ENCODE measurements at regions not wholly inside any gene's neighbourhood (a gene's known extent, or its start where the extent isn't known, plus 50 kb on each side); places are given as distances from the start of the nearest gene placed in this dataset.

- Histone ChIP-seq H3K4me1 (ENCODE audit: control insufficient read depth, extremely low read depth, insufficient read depth, low read length) (no peaks in the 10 kb centered on the region), H3K4me2 (ENCODE audit: insufficient read depth, low read length) (no peak overlapping the region), H3K27ac (ENCODE audit: insufficient read depth, low read depth, low read length) (no peak overlapping the region), H4K20me1 (replicated peaks; ENCODE audit: control insufficient read depth, extremely low read depth, insufficient read depth, low read length) (no peaks in the 10 kb centered on the region), H3K9me3 (replicated peaks; ENCODE audit: control insufficient read depth, insufficient read depth, low read length) (no peaks in the 10 kb centered on the region), H3K9me1 (replicated peaks; ENCODE audit: control insufficient read depth, extremely low read depth, insufficient read depth, low read length) (no peaks in the 10 kb centered on the region), H3K79me2 (ENCODE audit: control insufficient read depth, insufficient read depth, low read length) (no peaks in the 10 kb centered on the region), H3K9ac (replicated peaks; ENCODE audit: extremely low read depth, insufficient read depth, low read length) (no peak overlapping the region), H3K4me3 (replicated peaks in 1 of 3; ENCODE audit: insufficient read depth in 1 of 3, low read depth in 1 of 3, low read length in 3 of 3) (no peak overlapping the region), H3K36me3 (ENCODE audit: control insufficient read depth in 2 of 2, extremely low read depth in 1 of 2, insufficient read depth in 2 of 2, low read length in 2 of 2) (no peaks in the 10 kb centered on the region), H3K27me3 (ENCODE audit: control insufficient read depth in 2 of 2, insufficient read depth in 2 of 2, low read length in 2 of 2) (no peaks in the 10 kb centered on the region), H2AFZ (ENCODE audit: low read depth, low read length) (peak overlapping the region; percentile 52)
- ChIA-PET POLR2A (no interaction called here), CTCF (interaction anchor here (0.8 kb wide), 1 partner anchor 31 kb away, joined by 3 read pairs; no protein-coding TSS in a partner anchor)
- BruUV-seq (replicated peaks), result no TSS peak
- FAIRE-seq (no peak), DNase-seq (ENCODE audit: low read depth, low spot score) (peak; percentile 23)
- intact Hi-C loops (cut with micrococcal nuclease) (no loop called here), dilution Hi-C loops (cut with MboI; ENCODE audit: extremely low pct_ligation_motif_present, low sequenced_read_pairs) (no loop called here)
- TF ChIP-seq, protein P1, sequence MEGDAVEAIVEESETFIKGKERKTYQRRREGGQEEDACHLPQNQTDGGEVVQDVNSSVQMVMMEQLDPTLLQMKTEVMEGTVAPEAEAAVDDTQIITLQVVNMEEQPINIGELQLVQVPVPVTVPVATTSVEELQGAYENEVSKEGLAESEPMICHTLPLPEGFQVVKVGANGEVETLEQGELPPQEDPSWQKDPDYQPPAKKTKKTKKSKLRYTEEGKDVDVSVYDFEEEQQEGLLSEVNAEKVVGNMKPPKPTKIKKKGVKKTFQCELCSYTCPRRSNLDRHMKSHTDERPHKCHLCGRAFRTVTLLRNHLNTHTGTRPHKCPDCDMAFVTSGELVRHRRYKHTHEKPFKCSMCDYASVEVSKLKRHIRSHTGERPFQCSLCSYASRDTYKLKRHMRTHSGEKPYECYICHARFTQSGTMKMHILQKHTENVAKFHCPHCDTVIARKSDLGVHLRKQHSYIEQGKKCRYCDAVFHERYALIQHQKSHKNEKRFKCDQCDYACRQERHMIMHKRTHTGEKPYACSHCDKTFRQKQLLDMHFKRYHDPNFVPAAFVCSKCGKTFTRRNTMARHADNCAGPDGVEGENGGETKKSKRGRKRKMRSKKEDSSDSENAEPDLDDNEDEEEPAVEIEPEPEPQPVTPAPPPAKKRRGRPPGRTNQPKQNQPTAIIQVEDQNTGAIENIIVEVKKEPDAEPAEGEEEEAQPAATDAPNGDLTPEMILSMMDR (IDR thresholded peaks at IDR 0.05; ENCODE audit: extremely low read depth in 1 of 2, insufficient read depth in 1 of 2, low read depth in 1 of 2, low read length in 2 of 2), result no peak
- TF ChIP-seq FOS (IDR thresholded peaks at IDR 0.05; ENCODE audit: borderline replicate concordance, insufficient read depth, low read length) (no peak), POLR2A (IDR thresholded peaks at IDR 0.05; ENCODE audit: low read depth, low read length) (no peak), MAX (IDR thresholded peaks at IDR 0.05; ENCODE audit: insufficient read depth, insufficient read length) (no peak), GATA2 (IDR thresholded peaks at IDR 0.05; ENCODE audit: insufficient read depth, insufficient read length, low read depth, low read length) (no peak), JUN (IDR thresholded peaks at IDR 0.05; ENCODE audit: borderline replicate concordance, insufficient read depth, insufficient read length, low read depth) (no peak), MYC (IDR thresholded peaks at IDR 0.05; ENCODE audit: low read depth, low read length) (no peak), POLR2AphosphoS5 (IDR thresholded peaks at IDR 0.05; ENCODE audit: insufficient read depth, low read depth, low read length) (no peak)
Observed at GRCh38 chr5:125576822-125577221, 830.4 kb upstream of the ZNF608 start.

Measured in endothelial cell of umbilical vein (primary cell).